SJCRH30 (cell line): ENCODE measurements at regions not wholly inside any gene's neighbourhood (a gene's known extent, or its start where the extent isn't known, plus 50 kb on each side); places are given as distances from the start of the nearest gene placed in this dataset.

ENCODE experiments used
- DNase-seq, 2 experiments: peaks; one replicate each; pipeline ENCODE4 v3.0.0-alpha.2; 2015 to 2020
- H3K27ac ChIP-seq: fragments of 250-450 bp; sonication (Bioruptor Pico); 2 replicates; pipeline ENCODE4 v1.5.1; 2020; ENCODE audit warnings: mild to moderate bottlenecking, moderate library complexity
- H3K27me3 ChIP-seq: fragments of 250-450 bp; sonication (Bioruptor Pico); 2 replicates; pipeline ENCODE4 v1.5.1; 2020; ENCODE audit warnings: mild to moderate bottlenecking, moderate library complexity
- H3K36me3 ChIP-seq: fragments of 250-450 bp; sonication (Bioruptor Pico); 2 replicates; pipeline ENCODE4 v1.5.1; 2020; ENCODE audit warnings: mild to moderate bottlenecking, moderate library complexity
- H3K4me1 ChIP-seq: fragments of 250-450 bp; sonication (Bioruptor Pico); 2 replicates; pipeline ENCODE4 v1.5.1; 2020; ENCODE audit warnings: mild to moderate bottlenecking, moderate library complexity
- H3K4me3 ChIP-seq: fragments of 250-450 bp; sonication (Bioruptor Pico); 2 replicates; pipeline ENCODE4 v1.5.1; 2020; ENCODE audit warnings: mild to moderate bottlenecking, moderate library complexity
- H3K9me3 ChIP-seq: fragments of 250-450 bp; sonication (Bioruptor Pico); replicated peaks from 2 replicates; pipeline ENCODE4 v1.5.1; 2020; ENCODE audit warnings: mild to moderate bottlenecking, moderate library complexity

GRCh38 chr17:65434251-65434650 lies 127.2 kb downstream of the AXIN2 start:
- DNase-seq = peak; percentile 63 to 74
- no peaks in the 10 kb centered on the region for H3K36me3 ChIP-seq
- H3K4me1 ChIP-seq = peaks cover 16% of the 10 kb centered on the region; the same call in 1 of the 2 replicates
- H3K9me3 ChIP-seq = peaks cover 2% of the 10 kb centered on the region; the same call in 1 of the 2 replicates
- no peaks in the 10 kb centered on the region for H3K27me3 ChIP-seq
- H3K27ac ChIP-seq = peak overlapping the region; percentile 5; the same call in 1 of the 2 replicates
- H3K4me3 ChIP-seq = no peak overlapping the region

GRCh38 chr17:65433592-65433991 lies 127.9 kb downstream of the AXIN2 start:
- peak; percentile 9 to 20 for DNase-seq
- no peaks in the 10 kb centered on the region for H3K27me3 ChIP-seq
- no peak overlapping the region for H3K4me3 ChIP-seq
- H3K36me3 ChIP-seq = no peaks in the 10 kb centered on the region
- peaks cover 2% of the 10 kb centered on the region; the same call in 1 of the 2 replicates for H3K9me3 ChIP-seq
- no peak overlapping the region; the same call in 1 of the 2 replicates for H3K27ac ChIP-seq
- peaks cover 16% of the 10 kb centered on the region; the same call in 1 of the 2 replicates for H3K4me1 ChIP-seq

DNA sequence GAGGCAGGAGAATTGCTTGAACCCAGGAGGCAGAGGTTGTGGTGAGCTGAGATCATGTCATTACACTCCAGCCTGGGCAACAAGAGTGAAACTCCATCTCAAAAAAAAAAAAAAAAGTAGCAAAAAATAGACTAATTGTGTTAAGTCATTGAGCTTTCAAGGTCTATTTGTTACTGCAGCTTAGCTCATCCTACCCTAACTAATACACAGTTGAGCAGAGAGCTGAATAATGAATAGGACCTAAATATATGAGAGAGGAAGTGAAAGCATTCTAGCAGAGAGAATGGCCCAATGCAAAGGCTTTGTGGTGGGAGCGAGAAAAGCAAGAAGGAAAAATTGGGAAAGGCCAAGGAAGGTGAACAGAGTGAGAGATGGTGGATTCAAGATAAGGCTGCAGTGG lies 128.3 kb downstream of the AXIN2 start:
- no peak for DNase-seq
- Histone ChIP-seq H3K9me3 (peaks cover 2% of the 10 kb centered on the region; the same call in 1 of the 2 replicates), H3K4me1 (peaks cover 16% of the 10 kb centered on the region; the same call in 1 of the 2 replicates), H3K27ac (no peak overlapping the region), H3K27me3 (no peaks in the 10 kb centered on the region), H3K4me3 (no peak overlapping the region), H3K36me3 (no peaks in the 10 kb centered on the region)

DNA sequence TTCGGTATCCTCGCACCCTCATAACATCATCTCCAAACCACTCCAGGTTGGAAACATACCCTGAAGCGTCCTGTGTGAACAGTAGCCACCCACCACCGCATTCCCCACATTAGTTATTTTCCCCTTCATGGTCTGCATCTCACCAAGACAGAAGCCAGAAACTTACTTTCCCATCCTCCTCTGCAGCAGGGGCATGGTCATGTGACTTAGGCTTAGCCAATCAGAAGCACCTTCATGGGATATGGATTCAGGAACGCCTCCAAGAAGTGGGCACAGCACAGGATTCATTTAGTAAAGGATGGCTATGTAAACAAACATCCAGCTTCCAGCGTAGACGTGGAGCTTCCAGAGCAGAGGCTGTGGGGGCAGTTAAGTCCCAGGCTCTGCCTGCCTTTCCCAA lies 130.3 kb downstream of the AXIN2 start:
- DNase-seq = peak in 1 of 2 experiments; percentile 17
- no peaks in the 10 kb centered on the region for H3K36me3 ChIP-seq
- no peak overlapping the region for H3K27ac ChIP-seq
- peaks cover 2% of the 10 kb centered on the region; the same call in 1 of the 2 replicates for H3K9me3 ChIP-seq
- H3K4me1 ChIP-seq = peaks cover 16% of the 10 kb centered on the region; the same call in 1 of the 2 replicates
- no peaks in the 10 kb centered on the region for H3K27me3 ChIP-seq
- no peak overlapping the region for H3K4me3 ChIP-seq

DNA sequence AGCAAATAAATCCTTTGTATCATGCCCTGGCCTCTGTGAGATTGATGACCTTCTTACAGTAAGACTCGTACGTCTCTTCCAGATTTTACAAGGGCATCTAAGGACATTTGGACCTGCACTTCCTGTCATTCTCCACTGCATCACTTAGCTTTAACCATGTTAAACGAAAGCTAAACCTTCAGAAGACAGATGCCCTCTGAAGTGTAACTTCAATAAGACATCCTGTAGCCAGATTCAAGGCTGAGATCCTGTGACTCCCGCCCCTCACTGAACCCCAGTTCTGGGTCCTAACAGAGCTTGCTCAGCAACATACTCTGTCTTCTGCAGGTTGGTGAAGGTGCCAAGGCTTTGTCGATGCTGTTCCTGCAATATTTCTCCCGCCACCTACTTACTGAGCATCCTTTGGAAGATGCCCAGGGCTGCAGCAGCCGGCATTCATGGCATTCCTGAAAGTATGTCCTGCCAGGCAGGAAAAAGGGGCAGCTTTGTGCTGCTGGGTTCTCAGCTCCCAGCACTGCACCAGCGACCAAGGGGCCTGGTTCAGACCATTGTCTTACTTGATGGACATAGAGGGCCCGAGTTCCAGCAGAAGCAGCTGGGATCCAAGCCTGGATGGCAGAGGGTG lies 131.1 kb downstream of the AXIN2 start:
- H3K27me3 ChIP-seq = no peaks in the 10 kb centered on the region
- DNase-seq = no peak
- no peaks in the 10 kb centered on the region for H3K36me3 ChIP-seq
- H3K4me1 ChIP-seq = peaks cover 16% of the 10 kb centered on the region; the same call in 1 of the 2 replicates
- H3K4me3 ChIP-seq = no peak overlapping the region
- peaks cover 2% of the 10 kb centered on the region; the same call in 1 of the 2 replicates for H3K9me3 ChIP-seq
- no peak overlapping the region for H3K27ac ChIP-seq

DNA sequence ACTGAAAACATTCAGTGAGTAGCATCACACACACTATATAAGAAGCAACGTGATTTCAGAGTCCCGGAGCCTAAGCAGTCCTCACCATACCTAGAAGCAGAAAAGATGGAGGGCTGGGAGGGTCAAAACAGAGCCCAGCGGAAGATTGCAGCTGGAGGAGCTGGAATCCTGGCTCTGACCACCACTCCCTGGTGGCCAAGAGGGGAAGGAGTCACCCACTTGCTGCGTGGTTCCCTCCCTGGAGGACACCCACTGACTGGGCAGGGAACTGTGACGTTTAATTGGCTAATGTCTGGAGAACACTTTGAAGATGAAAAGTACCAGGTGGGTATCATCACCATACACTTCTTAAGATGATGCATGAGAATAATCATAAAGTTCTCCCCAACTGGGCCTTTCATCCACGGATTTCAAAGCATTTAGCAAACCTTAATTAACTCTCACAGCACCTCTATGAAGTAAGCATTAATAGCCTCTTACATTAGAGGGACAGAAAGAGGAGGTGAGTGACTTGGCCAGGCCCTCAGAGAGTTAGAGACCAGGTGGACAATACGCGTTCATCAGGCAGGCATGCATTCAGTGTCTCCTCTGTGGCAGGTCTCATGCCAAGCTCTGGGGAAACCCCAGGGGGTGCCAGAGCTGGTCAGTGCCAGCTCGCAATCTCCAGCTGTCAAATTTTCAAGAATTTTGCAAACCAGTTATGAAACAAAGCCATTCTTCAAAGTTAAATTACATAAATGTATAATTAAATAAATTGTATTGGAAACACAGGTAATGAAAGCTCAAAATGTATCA lies 137.9 kb downstream of the AXIN2 start:
- H3K27me3 ChIP-seq = no peaks in the 10 kb centered on the region
- no peak for DNase-seq

DNA sequence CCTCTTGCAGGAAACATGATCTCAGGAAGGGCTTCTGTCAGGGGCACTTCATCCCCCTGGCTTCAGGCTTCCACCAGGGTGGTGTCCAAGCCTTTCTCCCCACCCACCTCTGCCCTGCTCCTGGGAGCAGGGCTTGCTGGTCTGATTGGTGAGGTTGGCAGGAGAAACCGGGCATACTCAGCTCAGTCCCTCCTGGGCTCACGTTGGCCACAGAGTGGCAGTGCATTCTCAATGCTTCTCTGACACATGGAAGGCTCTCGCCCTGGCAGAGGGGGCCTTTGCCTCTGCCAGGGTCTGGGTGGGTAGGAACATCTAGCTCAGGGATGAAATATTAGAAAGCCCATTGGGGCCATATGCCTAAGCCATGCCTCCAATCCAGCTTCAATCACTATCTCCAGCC lies 142.8 kb downstream of the AXIN2 start:
- Histone ChIP-seq H3K27me3 (no peaks in the 10 kb centered on the region), H3K36me3 (no peaks in the 10 kb centered on the region), H3K27ac (no peak overlapping the region), H3K4me1 (peaks cover 10% of the 10 kb centered on the region; the same call in 1 of the 2 replicates), H3K9me3 (no peaks in the 10 kb centered on the region), H3K4me3 (no peak overlapping the region)
- peak in 1 of 2 experiments; percentile 10 for DNase-seq

More for the DNA sequence above, 137.9 kb downstream of the AXIN2 start:
- no peak overlapping the region for H3K4me3 ChIP-seq
- peaks cover 6% of the 10 kb centered on the region; the same call in 1 of the 2 replicates for H3K4me1 ChIP-seq
- H3K27ac ChIP-seq = no peak overlapping the region
- H3K36me3 ChIP-seq = no peaks in the 10 kb centered on the region
- H3K9me3 ChIP-seq = no peaks in the 10 kb centered on the region

DNA sequence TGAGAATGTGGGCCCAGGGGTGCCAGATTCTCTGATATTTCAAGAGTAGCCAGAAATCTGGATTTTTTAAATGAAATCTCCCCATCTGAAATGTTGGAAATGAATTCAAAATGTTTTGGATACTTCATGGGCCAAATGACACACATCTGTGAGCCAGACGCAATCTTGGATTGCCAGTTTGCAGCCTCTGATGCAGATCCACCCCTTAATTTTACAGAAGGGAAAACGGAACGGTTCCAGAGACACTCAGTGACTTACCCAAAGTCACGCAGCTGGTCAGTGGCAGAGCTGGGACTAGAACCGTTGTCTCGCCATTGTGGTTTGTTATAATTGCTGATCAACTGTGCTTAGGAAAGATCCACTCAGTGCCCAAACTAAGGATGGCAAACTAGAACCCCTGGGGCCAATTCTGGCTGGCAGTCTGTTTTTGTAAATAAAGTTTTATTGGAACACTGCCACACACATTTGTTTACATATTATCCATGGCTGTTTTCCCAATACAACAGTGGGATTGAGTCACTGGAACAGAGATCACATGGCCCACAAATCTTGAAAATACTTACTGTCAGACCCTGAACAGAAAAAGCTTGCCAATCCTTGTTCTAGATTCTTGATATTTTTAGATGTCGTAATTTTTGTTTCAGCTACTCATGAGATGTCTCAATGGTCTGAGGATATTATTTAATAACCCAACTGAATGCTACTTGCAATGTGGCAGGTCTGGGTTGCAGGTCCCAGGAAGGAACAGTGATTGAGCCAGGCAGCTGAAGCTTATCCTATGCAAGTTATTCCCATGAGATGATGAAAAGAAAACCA lies 143.8 kb downstream of the AXIN2 start:
- Histone ChIP-seq H3K4me1 (peaks cover 10% of the 10 kb centered on the region; the same call in 1 of the 2 replicates), H3K27ac (peak overlapping the region; percentile 23; the same call in 1 of the 2 replicates)
- peak; percentile 53 to 63 for DNase-seq

GRCh38 chr17:65415991-65416390 lies 145.5 kb downstream of the AXIN2 start:
- no peaks in the 10 kb centered on the region for H3K9me3 ChIP-seq

More for the DNA sequence above, 143.8 kb downstream of the AXIN2 start:
- no peaks in the 10 kb centered on the region for H3K27me3 ChIP-seq
- H3K4me3 ChIP-seq = no peak overlapping the region
- no peaks in the 10 kb centered on the region for H3K36me3 ChIP-seq
- H3K9me3 ChIP-seq = no peaks in the 10 kb centered on the region

DNA sequence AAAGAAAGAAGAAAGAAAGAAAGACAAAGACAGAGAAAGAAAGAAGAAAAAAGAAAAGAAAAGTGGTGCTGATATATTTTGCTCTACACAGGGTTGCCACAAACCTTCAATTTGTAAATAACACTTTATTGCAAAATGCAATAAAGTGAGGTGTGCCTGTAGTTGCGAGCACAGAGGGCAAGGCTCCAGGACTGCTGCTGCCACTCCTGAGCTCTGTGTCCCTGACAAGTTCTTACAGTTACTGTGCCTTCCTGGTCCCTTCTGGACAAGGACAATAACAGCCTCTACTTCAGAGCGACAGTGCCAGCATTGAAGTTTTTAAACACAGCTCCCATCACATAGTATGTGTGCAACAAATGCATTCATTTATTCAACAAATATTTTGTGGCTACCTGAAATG lies 148.1 kb downstream of the AXIN2 start:
- DNase-seq = no peak
- no peaks in the 10 kb centered on the region for H3K36me3 ChIP-seq
- no peaks in the 10 kb centered on the region for H3K27me3 ChIP-seq
- H3K9me3 ChIP-seq = 0 out of 2 replicates have a peak, but pooled peaks cover 4% of the 10 kb centered on the region
- H3K27ac ChIP-seq = no peak overlapping the region
- H3K4me1 ChIP-seq = peaks cover 4% of the 10 kb centered on the region; the same call in 1 of the 2 replicates
- no peak overlapping the region; the same call in 1 of the 2 replicates for H3K4me3 ChIP-seq

More at GRCh38 chr17:65415991-65416390, 145.5 kb downstream of the AXIN2 start:
- peaks cover 10% of the 10 kb centered on the region; the same call in 1 of the 2 replicates for H3K4me1 ChIP-seq
- no peak overlapping the region for H3K4me3 ChIP-seq
- H3K36me3 ChIP-seq = no peaks in the 10 kb centered on the region
- H3K27ac ChIP-seq = no peak overlapping the region
- no peaks in the 10 kb centered on the region for H3K27me3 ChIP-seq
- no peak for DNase-seq

DNA sequence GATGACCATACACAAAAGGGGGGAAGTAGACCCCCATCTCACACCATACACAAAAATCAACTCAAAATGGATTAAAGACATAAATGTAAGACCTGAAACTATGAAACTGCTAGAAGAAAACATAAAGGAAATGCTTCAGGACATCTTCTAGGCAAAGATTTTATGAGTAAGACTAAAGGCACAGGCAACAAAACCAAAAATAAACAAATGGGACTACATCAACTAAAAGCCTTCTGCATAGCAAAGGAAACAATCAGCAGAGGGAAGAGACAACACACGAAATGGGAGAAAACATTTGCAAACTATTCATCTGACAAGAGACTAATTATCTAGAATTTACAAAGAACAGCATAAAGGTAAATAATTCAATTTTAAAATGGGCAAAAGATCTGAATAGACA lies 152.1 kb downstream of the AXIN2 start:
- Histone ChIP-seq H3K4me3 (no peak overlapping the region), H3K27me3 (no peaks in the 10 kb centered on the region), H3K4me1 (peaks cover 3% of the 10 kb centered on the region; the same call in 1 of the 2 replicates), H3K36me3 (no peaks in the 10 kb centered on the region), H3K9me3 (0 out of 2 replicates have a peak, but pooled peaks cover 4% of the 10 kb centered on the region), H3K27ac (no peak overlapping the region)
- no peak for DNase-seq

DNA sequence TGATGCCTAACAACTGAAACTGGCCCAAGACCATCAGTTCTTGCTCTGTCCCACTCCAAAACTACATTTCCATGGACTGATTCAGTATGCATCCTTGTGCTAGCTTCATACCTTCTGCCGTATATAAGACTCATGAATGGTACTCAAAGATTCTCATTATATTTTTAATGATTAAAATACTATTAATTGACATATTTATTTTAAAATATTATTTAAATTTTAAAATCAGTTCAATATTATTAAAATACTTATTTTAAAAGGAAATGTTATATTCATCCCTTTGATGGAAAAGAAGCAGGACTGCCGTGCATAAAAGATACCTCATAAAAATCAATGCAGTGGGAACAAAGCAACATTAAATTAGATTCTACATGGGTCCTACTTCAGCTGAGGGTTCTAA lies 153.4 kb downstream of the AXIN2 start:
- H3K27ac ChIP-seq = no peak overlapping the region
- no peaks in the 10 kb centered on the region for H3K27me3 ChIP-seq
- 0 out of 2 replicates have a peak, but pooled peaks cover 4% of the 10 kb centered on the region for H3K9me3 ChIP-seq
- no peak for DNase-seq
- H3K4me1 ChIP-seq = peaks cover 8% of the 10 kb centered on the region
- no peak overlapping the region for H3K4me3 ChIP-seq
- no peaks in the 10 kb centered on the region for H3K36me3 ChIP-seq

- H3K27ac ChIP-seq = no peak overlapping the region
- 0 out of 2 replicates have a peak, but pooled peaks cover 4% of the 10 kb centered on the region for H3K9me3 ChIP-seq
- H3K36me3 ChIP-seq = no peaks in the 10 kb centered on the region
- DNase-seq = no peak
- no peaks in the 10 kb centered on the region for H3K27me3 ChIP-seq
- H3K4me3 ChIP-seq = no peak overlapping the region
- H3K4me1 ChIP-seq = peaks cover 16% of the 10 kb centered on the region
Observed at GRCh38 chr17:65407017-65407416, 154.4 kb downstream of the AXIN2 start.

DNA sequence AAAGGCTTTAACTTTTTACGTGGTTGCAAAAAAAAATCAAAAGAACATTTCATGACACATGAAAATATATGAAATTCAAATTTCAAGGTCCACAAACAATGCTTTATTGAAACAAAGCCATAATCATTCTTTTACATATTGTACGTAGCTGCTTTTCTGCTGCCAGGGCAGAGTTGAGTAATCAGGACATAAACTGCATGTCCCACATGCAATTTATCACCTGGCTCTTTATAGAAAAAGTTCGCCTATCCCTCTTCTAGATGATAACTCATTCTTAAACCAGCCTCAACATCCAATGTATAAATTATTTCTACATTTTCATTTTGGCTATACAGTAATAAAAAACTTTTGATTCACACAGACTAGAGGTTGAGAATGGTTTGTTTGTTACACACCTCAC lies 154.9 kb downstream of the AXIN2 start:
- Histone ChIP-seq H3K36me3 (no peaks in the 10 kb centered on the region), H3K4me1 (peaks cover 16% of the 10 kb centered on the region), H3K27ac (no peak overlapping the region), H3K4me3 (no peak overlapping the region), H3K27me3 (no peaks in the 10 kb centered on the region), H3K9me3 (0 out of 2 replicates have a peak, but pooled peaks cover 4% of the 10 kb centered on the region)
- no peak for DNase-seq
